ENCODE measurements at regions not wholly inside any gene's neighbourhood (a gene's known extent, or its start where the extent isn't known, plus 50 kb on each side); places are given as distances from the start of the nearest gene placed in this dataset.

DNA sequence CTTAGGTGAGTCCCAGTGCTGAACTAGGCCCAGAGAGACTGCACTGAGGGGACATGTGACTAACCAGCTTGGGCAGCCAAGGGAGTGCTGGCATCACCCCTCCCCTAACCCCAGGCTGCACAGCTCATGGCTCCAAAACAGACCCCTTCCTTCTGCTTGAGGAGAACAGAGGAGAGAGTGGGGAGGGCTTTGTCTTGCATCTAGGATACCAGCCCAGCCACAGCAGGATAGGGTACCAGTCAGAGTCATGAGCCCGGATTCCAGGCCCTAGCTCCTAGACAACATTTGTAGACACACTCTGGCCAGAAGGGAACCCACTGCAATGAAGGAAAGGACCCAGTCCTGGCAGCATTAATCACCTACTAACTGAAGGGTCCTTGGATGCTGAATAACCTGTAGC, 49.9 kb upstream of the PLSCR4 start:
- Histone ChIP-seq H3K79me2 (ENCODE audit: insufficient read depth, low read length) (no peaks in the 10 kb centered on the region), H4K20me1 (ENCODE audit: insufficient read depth, low read length) (no peaks in the 10 kb centered on the region), H2AFZ (ENCODE audit: low read length) (no peak overlapping the region), H3K4me3 (replicated peaks in 1 of 3; ENCODE audit: insufficient read depth in 1 of 3, low read depth in 2 of 3, low read length in 3 of 3) (no peak overlapping the region), H3K4me1 (ENCODE audit: insufficient read depth, low read length) (no peaks in the 10 kb centered on the region), H3K4me2 (ENCODE audit: low read depth, low read length) (no peak overlapping the region), H3K36me3 (replicated peaks in 1 of 2; ENCODE audit: control insufficient read depth in 1 of 2, insufficient read depth in 2 of 2, low read length in 2 of 2) (no peaks in the 10 kb centered on the region), H3K27ac (ENCODE audit: extremely low read length, insufficient read depth, low read length) (no peak overlapping the region), H3K27me3 (ENCODE audit: control insufficient read depth in 1 of 2, insufficient read depth in 2 of 2, low read length in 2 of 2) (no peaks in the 10 kb centered on the region), H3K9me3 (ENCODE audit: low read length) (no peaks in the 10 kb centered on the region), H3K9ac (ENCODE audit: insufficient read depth, low read depth, low read length) (no peak overlapping the region)
- POLR2A ChIA-PET = no interaction called here
- DNase-seq (ENCODE audit: low spot score) (no peak), ATAC-seq (no peak), FAIRE-seq (no peak)
- in situ Hi-C loops (cut with HindIII; ENCODE audit: extremely low pct_ligation_motif_present, low pct_unique_long_range_greater_than_20kb) (no loop called here), intact Hi-C loops (cut with micrococcal nuclease; ENCODE audit: unreplicated experiment) (no loop called here)
- TF ChIP-seq CBX2 (IDR thresholded peaks at IDR 0.05; ENCODE audit: low read depth, low read length) (no peak), CBX2 (CRISPR knock-in tag; IDR thresholded peaks at IDR 0.05; ENCODE audit: low read depth) (no peak), ATF1 (CRISPR knock-in tag; IDR thresholded peaks at IDR 0.05) (no peak), SATB2 (CRISPR knock-in tag; IDR thresholded peaks at IDR 0.05) (no peak), EZH2 (conservative IDR thresholded peaks at IDR 0.05; ENCODE audit: low read depth, low read length) (no peak)
- no TSS peak for BruUV-seq (replicated peaks)
- WGBS (ENCODE audit: low lambda C conversion rate) = no CpG with 5 or more reads among the region's 1 CpG
- CTCF ChIA-PET (ENCODE audit: low intra/inter-chr PET ratio, low total read pairs) = no interaction called here
